K562 (cell line): ENCODE measurements at regions not wholly inside any gene's neighbourhood (a gene's known extent, or its start where the extent isn't known, plus 50 kb on each side); places are given as distances from the start of the nearest gene placed in this dataset.

Source experiments
- DDX20 ChIP-seq: fragments of 450-650 bp; IDR thresholded peaks from 2 replicates; pipeline ENCODE4 v1.6.1; 2016; ENCODE audit warnings: missing genetic modification characterization, low read depth, mild to moderate bottlenecking, missing compliant biosample characterization, moderate library complexity
- FOXA3 ChIP-seq, 2 experiments: fragments of 450-650 bp in 1 of 2; sonication (generic) in 1 of 2; formaldehyde crosslinking; IDR thresholded peaks in 1 of 2; conservative IDR thresholded peaks in 1 of 2; 2 replicates each; pipeline versions ENCODE4 v1.4.0 to v1.8.0; 2020 to 2022; ENCODE audit warnings: mild to moderate bottlenecking in 2 of 2, missing genetic modification reagents in 1 of 2
- GATAD2B ChIP-seq: fragments of 450-650 bp; IDR thresholded peaks from 2 replicates; pipeline ENCODE4 v1.6.1; 2017; ENCODE audit warnings: mild to moderate bottlenecking, borderline replicate concordance
- HMBOX1 ChIP-seq: sonication (generic); IDR thresholded peaks from 2 replicates; pipeline ENCODE4 v1.6.1; 2016
- ILF3 ChIP-seq: fragments of 450-650 bp; IDR thresholded peaks from 2 replicates; pipeline ENCODE4 v1.6.1; 2018; ENCODE audit warnings: antibody characterized with exemption, mild to moderate bottlenecking, moderate library complexity, borderline replicate concordance
- KAT8 ChIP-seq: fragments of 450-650 bp; IDR thresholded peaks from 2 replicates; pipeline ENCODE4 v1.6.1; 2016; ENCODE audit warnings: low read depth, mild to moderate bottlenecking
- MCM3 ChIP-seq: fragments of 450-650 bp; IDR thresholded peaks from 2 replicates; pipeline ENCODE4 v1.6.1; 2016
- RBM22 ChIP-seq: fragments of 200-400 bp; formaldehyde crosslinking; IDR thresholded peaks from 2 replicates; pipeline ENCODE4 v1.6.1; 2018; ENCODE audit warnings: low read length, low read depth; ENCODE audit not compliant: poor library complexity, severe bottlenecking
- SAFB2 ChIP-seq: fragments of 200-400 bp; formaldehyde crosslinking; IDR thresholded peaks from 2 replicates; pipeline ENCODE4 v1.6.1; 2018; ENCODE audit warnings: borderline replicate concordance, low read length, low read depth, moderate library complexity; ENCODE audit not compliant: severe bottlenecking
- SMAD2 ChIP-seq: fragments of 150-350 bp; IDR thresholded peaks from 2 replicates; pipeline ENCODE4 v1.6.1; 2014; ENCODE audit warnings: low read depth, mild to moderate bottlenecking, low read length
- SMARCE1 ChIP-seq: fragments of 450-650 bp; IDR thresholded peaks from 2 replicates; pipeline ENCODE4 v1.7.1; 2016; ENCODE audit warnings: mild to moderate bottlenecking
- SRSF7 ChIP-seq: fragments of 200-400 bp; formaldehyde crosslinking; optimal IDR thresholded peaks from 2 replicates; pipeline ENCODE3; 2017; ENCODE audit warnings: mild to moderate bottlenecking, low read depth, low read length
- TCF3 ChIP-seq: sonication (generic); formaldehyde crosslinking; IDR thresholded peaks from 2 replicates; pipeline ENCODE4 v1.4.0; 2020; ENCODE audit warnings: mild to moderate bottlenecking, missing genetic modification reagents
- U2AF1 ChIP-seq: fragments of 200-400 bp; formaldehyde crosslinking; optimal IDR thresholded peaks from 2 replicates; pipeline ENCODE3; 2017; ENCODE audit warnings: mild to moderate bottlenecking, low read depth, low read length, moderate library complexity
- ZNF146 ChIP-seq: IDR thresholded peaks from one replicate; pipeline ENCODE4 v1.6.1; 2018; ENCODE audit warnings: missing compliant biosample characterization; ENCODE audit not compliant: unreplicated experiment
- TF ChIP-seq, protein P1 (sequence below), 3 experiments: fragments of 200-800 bp in 1 of 3; sonication (Bioruptor generic) in 1 of 3; sonication (generic) in 1 of 3; formaldehyde crosslinking in 1 of 3; IDR thresholded peaks; 2 replicates each; pipeline versions ENCODE4 v1.6.1 to v1.8.0; 2016 to 2022; ENCODE audit warnings: mild to moderate bottlenecking in 2 of 3, missing compliant biosample characterization in 2 of 3, missing genetic modification characterization in 2 of 3, missing genetic modification reagents in 1 of 3
- TF ChIP-seq, protein P2 (sequence below): fragments of 450-650 bp; conservative IDR thresholded peaks from 2 replicates; pipeline ENCODE4 v1.6.1; 2016; ENCODE audit warnings: missing genetic modification characterization, low read depth, mild to moderate bottlenecking, missing compliant biosample characterization, moderate library complexity

DNA sequence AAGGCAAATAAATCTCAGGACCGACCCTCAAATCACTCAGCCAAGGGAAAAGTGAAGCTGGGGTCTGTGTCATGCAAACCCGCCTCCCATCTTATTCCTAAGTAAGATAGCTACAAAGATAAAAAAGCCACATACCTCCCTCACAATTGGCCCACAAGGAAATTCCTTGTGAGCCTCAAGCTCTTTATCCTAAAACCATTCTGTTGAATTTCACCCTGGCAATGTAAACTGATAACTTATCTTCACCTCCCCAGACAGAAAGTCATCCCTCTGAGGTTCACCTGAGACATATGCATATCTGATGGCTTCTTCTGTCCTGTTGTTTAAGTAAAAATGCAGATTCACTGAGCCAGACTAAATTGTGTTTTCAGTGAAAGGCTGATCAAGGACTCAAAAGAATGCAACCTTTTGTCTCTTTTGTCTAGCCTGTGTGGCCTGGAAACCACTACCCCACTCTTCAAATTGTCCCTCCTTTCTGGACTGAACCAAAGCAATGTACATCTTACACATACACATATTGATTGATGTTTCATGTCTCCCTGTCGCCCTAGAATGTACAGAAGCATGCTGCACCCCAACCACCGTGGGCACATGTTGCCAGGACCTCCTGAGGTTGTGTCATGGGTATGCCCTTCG lies 91.3 kb downstream of the MFAP3L start (continued):
- no peak for TF ChIP-seq SAFB2
- TF ChIP-seq SMAD2 = no peak
- no peak for TF ChIP-seq SRSF7
- no peak for TF ChIP-seq HMBOX1
- TF ChIP-seq, protein P1, sequence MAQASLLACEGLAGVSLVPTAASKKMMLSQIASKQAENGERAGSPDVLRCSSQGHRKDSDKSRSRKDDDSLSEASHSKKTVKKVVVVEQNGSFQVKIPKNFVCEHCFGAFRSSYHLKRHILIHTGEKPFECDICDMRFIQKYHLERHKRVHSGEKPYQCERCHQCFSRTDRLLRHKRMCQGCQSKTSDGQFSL (CRISPR knock-in tag; IDR thresholded peaks at IDR 0.05) = no peak
- TF ChIP-seq, protein P1 (tag; IDR thresholded peaks at IDR 0.05) = no peak
- TF ChIP-seq ZNF146 (CRISPR knock-in tag) = no peak
- TF ChIP-seq, protein P2, sequence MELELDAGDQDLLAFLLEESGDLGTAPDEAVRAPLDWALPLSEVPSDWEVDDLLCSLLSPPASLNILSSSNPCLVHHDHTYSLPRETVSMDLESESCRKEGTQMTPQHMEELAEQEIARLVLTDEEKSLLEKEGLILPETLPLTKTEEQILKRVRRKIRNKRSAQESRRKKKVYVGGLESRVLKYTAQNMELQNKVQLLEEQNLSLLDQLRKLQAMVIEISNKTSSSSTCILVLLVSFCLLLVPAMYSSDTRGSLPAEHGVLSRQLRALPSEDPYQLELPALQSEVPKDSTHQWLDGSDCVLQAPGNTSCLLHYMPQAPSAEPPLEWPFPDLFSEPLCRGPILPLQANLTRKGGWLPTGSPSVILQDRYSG = no peak
- TF ChIP-seq GATAD2B = no peak
- no peak for TF ChIP-seq FOXA3 (CRISPR knock-in tag; conservative IDR thresholded peaks at IDR 0.05 in 1 of 2, IDR thresholded peaks at IDR 0.05 in 1 of 2)
- TF ChIP-seq KAT8 = no peak
- 0 out of 2 replicates have a peak, but pooled peaks have one; percentile 16 for TF ChIP-seq SMARCE1
- TF ChIP-seq ILF3 = no peak
- TF ChIP-seq DDX20 (tag) = no peak
- TF ChIP-seq TCF3 (CRISPR knock-in tag) = peak; percentile 63
- TF ChIP-seq MCM3 = no peak
- TF ChIP-seq RBM22 = no peak
- no peak for TF ChIP-seq U2AF1
